GM19372 (cell line): ENCODE measurements at regions not wholly inside any gene's neighbourhood (a gene's known extent, or its start where the extent isn't known, plus 50 kb on each side); places are given as distances from the start of the nearest gene placed in this dataset.

ENCODE experiments used
- ATAC-seq: cut with Tn5 transposase; IDR thresholded peaks from one replicate; pipeline ENCODE4 v1.9.1; 2021; ENCODE audit warnings: mild to moderate bottlenecking, low read depth, moderate library complexity; ENCODE audit not compliant: unreplicated experiment

GRCh38 chr6:142676027-142676443, 268.9 kb downstream of the HIVEP2 start:
- ATAC-seq, result no peak

GRCh38 chr6:142676647-142677192, 268.3 kb downstream of the HIVEP2 start:
- no peak for ATAC-seq

GRCh38 chr6:142679907-142680700, 264.9 kb downstream of the HIVEP2 start:
- ATAC-seq, result no peak

- no peak for ATAC-seq
Measured at GRCh38 chr6:142681099-142681498, 263.9 kb downstream of the HIVEP2 start.

- no peak for ATAC-seq
Measured at GRCh38 chr6:142682985-142683384, 262.0 kb downstream of the HIVEP2 start.

GRCh38 chr6:142683714-142684141, 261.2 kb downstream of the HIVEP2 start:
- ATAC-seq, result no peak

GRCh38 chr6:142684371-142684770, 260.6 kb downstream of the HIVEP2 start:
- ATAC-seq, result no peak

GRCh38 chr6:142685852-142686506, 259.0 kb downstream of the HIVEP2 start:
- ATAC-seq, result no peak

- ATAC-seq, result no peak
Measured at GRCh38 chr6:142686507-142686887, 258.5 kb downstream of the HIVEP2 start.

GRCh38 chr6:142692942-142693341, 252.0 kb downstream of the HIVEP2 start:
- ATAC-seq, result no peak

GRCh38 chr6:142693441-142693840, 251.5 kb downstream of the HIVEP2 start:
- ATAC-seq, result no peak

GRCh38 chr6:142694054-142694453, 250.9 kb downstream of the HIVEP2 start:
- ATAC-seq, result no peak

GRCh38 chr6:142695016-142695415, 250.0 kb downstream of the HIVEP2 start:
- ATAC-seq, result no peak

GRCh38 chr6:142696123-142697000, 248.6 kb downstream of the HIVEP2 start:
- no peak for ATAC-seq

- ATAC-seq, result no peak
Measured at GRCh38 chr6:142697001-142697335, 248.0 kb downstream of the HIVEP2 start.

- no peak for ATAC-seq
Measured at GRCh38 chr6:142697922-142698321, 247.1 kb downstream of the HIVEP2 start.

GRCh38 chr6:142698751-142699150, 246.2 kb downstream of the HIVEP2 start:
- no peak for ATAC-seq

GRCh38 chr6:142699391-142699790, 245.6 kb downstream of the HIVEP2 start:
- no peak for ATAC-seq

GRCh38 chr6:142700032-142700431, 244.9 kb downstream of the HIVEP2 start:
- ATAC-seq, result no peak

- no peak for ATAC-seq
Measured at GRCh38 chr6:142700671-142701312, 244.2 kb downstream of the HIVEP2 start.
